Liver (tissue), 3 donors: ENCODE measurements at regions not wholly inside any gene's neighbourhood (a gene's known extent, or its start where the extent isn't known, plus 50 kb on each side); places are given as distances from the start of the nearest gene placed in this dataset.

Source experiments
- CTCF ChIP-seq: fragments of 150-350 bp; IDR thresholded peaks from 2 replicates; pipeline ENCODE4 v1.5.1; 2017; ENCODE audit warnings: improper control_type of control experiment, low read depth, low read length; ENCODE audit not compliant: missing input control
- GABPA ChIP-seq, 2 donors: IDR thresholded peaks in 1 of 2; conservative IDR thresholded peaks in 1 of 2; 2 replicates each; pipeline ENCODE4 v1.6.1; 2016; ENCODE audit warnings: antibody characterized with exemption in 2 of 2, mild to moderate bottlenecking in 1 of 2, moderate library complexity in 1 of 2
- RAD21 ChIP-seq, 2 donors: IDR thresholded peaks; 2 replicates each; pipeline ENCODE4 v1.6.1; 2016; ENCODE audit warnings: antibody characterized with exemption in 2 of 2, mild to moderate bottlenecking in 2 of 2
- REST ChIP-seq: IDR thresholded peaks from 2 replicates; pipeline ENCODE4 v1.6.1; 2016; ENCODE audit warnings: antibody characterized with exemption, mild to moderate bottlenecking
- RXRA ChIP-seq, 2 donors: IDR thresholded peaks; 2 replicates each; pipeline ENCODE4 v1.6.1; 2017 to 2018; ENCODE audit warnings: antibody characterized with exemption in 2 of 2, mild to moderate bottlenecking in 1 of 2
- SP1 ChIP-seq: IDR thresholded peaks from 2 replicates; pipeline ENCODE4 v1.6.1; 2018; ENCODE audit warnings: antibody characterized with exemption, mild to moderate bottlenecking
- TAF1 ChIP-seq: conservative IDR thresholded peaks from 2 replicates; pipeline ENCODE4 v1.6.1; 2016; ENCODE audit warnings: antibody characterized with exemption, mild to moderate bottlenecking
- donor health status: healthy.
- donor health status: healthy.

- TF ChIP-seq CTCF (no peak), REST (no peak), RAD21 (IDR thresholded peaks at IDR 0.05) (no peak), RXRA (IDR thresholded peaks at IDR 0.05) (no peak), GABPA (IDR thresholded peaks at IDR 0.05 in 1 of 2, conservative IDR thresholded peaks at IDR 0.05 in 1 of 2) (no peak), SP1 (no peak), TAF1 (no peak)
Measured at GRCh38 chr2:235235977-235236767, 257.7 kb upstream of the AGAP1 start.
